ENCODE measurements at regions not wholly inside any gene's neighbourhood (a gene's known extent, or its start where the extent isn't known, plus 50 kb on each side); places are given as distances from the start of the nearest gene placed in this dataset.

DNA sequence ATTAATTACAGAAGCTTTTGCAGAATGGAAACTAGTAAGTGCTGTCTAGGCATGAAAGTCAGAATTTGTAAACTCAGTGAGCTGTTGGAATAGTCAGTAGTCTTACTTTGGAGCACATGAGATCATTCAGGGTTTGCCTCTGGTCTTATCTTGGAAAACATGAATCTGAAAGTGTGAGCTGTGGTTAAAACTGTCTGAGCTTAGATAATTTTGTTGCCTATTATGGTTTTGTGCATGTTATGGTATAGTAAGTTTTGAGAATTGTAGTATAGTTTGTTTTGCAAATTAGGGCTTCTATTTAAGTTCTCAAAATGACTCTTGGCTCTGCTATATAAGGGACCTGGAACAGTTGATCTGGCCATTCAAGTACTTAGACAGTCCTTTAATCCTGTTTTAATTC, 53.7 kb upstream of the TRPC4 start:
- TF ChIP-seq, protein P1, sequence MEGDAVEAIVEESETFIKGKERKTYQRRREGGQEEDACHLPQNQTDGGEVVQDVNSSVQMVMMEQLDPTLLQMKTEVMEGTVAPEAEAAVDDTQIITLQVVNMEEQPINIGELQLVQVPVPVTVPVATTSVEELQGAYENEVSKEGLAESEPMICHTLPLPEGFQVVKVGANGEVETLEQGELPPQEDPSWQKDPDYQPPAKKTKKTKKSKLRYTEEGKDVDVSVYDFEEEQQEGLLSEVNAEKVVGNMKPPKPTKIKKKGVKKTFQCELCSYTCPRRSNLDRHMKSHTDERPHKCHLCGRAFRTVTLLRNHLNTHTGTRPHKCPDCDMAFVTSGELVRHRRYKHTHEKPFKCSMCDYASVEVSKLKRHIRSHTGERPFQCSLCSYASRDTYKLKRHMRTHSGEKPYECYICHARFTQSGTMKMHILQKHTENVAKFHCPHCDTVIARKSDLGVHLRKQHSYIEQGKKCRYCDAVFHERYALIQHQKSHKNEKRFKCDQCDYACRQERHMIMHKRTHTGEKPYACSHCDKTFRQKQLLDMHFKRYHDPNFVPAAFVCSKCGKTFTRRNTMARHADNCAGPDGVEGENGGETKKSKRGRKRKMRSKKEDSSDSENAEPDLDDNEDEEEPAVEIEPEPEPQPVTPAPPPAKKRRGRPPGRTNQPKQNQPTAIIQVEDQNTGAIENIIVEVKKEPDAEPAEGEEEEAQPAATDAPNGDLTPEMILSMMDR (IDR thresholded peaks at IDR 0.05) = no peak

DNA sequence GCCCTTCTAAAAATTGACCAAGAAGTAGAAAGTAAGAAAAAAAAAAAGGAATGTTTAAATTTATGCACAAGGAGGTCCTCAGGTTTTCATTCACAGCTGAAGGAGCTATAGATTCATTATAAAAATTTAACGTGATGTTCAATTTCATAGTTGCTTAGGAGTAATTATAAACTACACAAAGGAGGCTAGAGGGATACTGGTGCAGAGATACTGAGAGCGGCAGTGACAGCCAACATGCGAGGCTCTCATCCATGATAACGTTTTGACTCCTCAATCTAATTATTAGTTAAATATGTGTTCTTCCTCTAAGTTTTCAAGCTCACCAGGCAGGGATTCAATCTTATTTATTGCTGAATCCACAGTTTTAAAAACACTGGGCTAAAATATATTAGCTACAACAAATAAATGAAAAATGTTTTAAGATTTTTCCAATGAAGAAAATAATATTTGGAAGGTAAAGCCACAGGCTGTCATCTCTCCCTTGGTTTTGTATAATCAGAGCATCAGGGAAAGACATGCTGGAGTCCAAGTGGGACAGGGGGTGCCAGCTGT, 49.8 kb upstream of the TRPC4 start:
- TF ChIP-seq, protein P1 (IDR thresholded peaks at IDR 0.05) = no peak

All from LNCAP (cell line).